Sigmoid colon (tissue), 4 donors: ENCODE measurements at regions not wholly inside any gene's neighbourhood (a gene's known extent, or its start where the extent isn't known, plus 50 kb on each side); places are given as distances from the start of the nearest gene placed in this dataset.

Experiments
- POLR2A ChIP-seq, 2 donors: fragments of 450-650 bp; IDR thresholded peaks; one replicate each; pipeline ENCODE4 v1.6.1; 2016; ENCODE audit warnings: antibody characterized with exemption in 2 of 2, mild to moderate bottlenecking in 2 of 2, moderate library complexity in 2 of 2
- POLR2AphosphoS5 ChIP-seq, 4 donors: sonication (generic); formaldehyde crosslinking; IDR thresholded peaks; one replicate each; pipeline ENCODE4 v1.6.1; 2017; ENCODE audit warnings: antibody characterized with exemption in 4 of 4
- TF ChIP-seq, protein P1 (sequence below), 4 experiments: fragments of 450-650 bp in 3 of 4; fragments of 200-600 bp in 1 of 4; IDR thresholded peaks; one replicate each; pipeline ENCODE4 v1.5.1; 2016 to 2019; ENCODE audit warnings: antibody characterized with exemption in 4 of 4, mild to moderate bottlenecking in 3 of 4, moderate library complexity in 2 of 4

DNA sequence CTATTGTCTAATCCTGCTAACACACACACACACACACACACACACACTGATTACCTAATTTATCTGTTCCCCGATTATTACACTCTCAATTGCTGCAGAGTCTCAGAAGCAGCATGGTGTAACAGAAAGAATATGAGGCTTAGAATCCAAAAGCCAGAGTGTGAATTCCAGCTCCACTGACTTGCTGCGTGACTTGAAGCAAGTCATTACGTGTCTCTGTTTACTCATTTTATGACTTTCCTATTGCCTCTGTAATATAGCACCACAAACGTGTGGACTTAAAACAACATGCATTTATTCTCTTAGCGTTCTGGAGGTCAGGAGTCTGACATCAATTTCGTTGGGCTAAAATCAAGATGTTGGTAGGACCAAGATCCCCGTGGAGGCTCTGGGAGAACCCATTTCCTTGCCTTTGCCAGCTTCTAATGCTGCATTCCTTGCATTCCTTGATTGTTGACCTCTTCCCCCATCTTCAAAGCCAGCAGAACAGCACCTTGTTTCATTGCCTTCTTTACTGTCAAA is 55.9 kb upstream of the ATP5PO start:
- TF ChIP-seq, protein P1, sequence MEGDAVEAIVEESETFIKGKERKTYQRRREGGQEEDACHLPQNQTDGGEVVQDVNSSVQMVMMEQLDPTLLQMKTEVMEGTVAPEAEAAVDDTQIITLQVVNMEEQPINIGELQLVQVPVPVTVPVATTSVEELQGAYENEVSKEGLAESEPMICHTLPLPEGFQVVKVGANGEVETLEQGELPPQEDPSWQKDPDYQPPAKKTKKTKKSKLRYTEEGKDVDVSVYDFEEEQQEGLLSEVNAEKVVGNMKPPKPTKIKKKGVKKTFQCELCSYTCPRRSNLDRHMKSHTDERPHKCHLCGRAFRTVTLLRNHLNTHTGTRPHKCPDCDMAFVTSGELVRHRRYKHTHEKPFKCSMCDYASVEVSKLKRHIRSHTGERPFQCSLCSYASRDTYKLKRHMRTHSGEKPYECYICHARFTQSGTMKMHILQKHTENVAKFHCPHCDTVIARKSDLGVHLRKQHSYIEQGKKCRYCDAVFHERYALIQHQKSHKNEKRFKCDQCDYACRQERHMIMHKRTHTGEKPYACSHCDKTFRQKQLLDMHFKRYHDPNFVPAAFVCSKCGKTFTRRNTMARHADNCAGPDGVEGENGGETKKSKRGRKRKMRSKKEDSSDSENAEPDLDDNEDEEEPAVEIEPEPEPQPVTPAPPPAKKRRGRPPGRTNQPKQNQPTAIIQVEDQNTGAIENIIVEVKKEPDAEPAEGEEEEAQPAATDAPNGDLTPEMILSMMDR (IDR thresholded peaks at IDR 0.05) = no peak
- TF ChIP-seq POLR2AphosphoS5 (IDR thresholded peaks at IDR 0.05) (no peak), POLR2A (IDR thresholded peaks at IDR 0.05) (no peak)
